ENCODE measurements at regions not wholly inside any gene's neighbourhood (a gene's known extent, or its start where the extent isn't known, plus 50 kb on each side); places are given as distances from the start of the nearest gene placed in this dataset.

DNA sequence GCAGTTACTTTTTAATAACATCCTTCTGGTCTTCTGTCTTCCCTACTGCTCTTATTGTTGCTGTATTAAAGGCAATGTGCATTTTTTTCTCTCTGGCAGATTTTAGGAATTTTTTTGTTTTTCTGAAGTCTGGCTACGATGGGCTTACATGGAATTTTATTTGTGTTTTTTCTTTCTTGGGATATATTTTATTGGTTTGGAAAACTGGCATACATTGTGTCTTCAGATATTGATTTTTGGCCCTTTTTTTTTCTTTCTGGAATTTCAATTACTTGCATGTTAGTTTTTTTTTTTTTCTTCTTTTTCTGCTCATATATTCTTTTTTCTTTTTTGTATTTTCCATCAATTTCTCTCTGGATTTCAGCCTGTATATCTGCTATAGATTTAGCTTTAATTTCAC is 442.1 kb upstream of the TRIB2 start:
- no peak overlapping the region for H3K27ac ChIP-seq
- TF ChIP-seq POLR2A (IDR thresholded peaks at IDR 0.05), result no peak
- TF ChIP-seq, protein P1, sequence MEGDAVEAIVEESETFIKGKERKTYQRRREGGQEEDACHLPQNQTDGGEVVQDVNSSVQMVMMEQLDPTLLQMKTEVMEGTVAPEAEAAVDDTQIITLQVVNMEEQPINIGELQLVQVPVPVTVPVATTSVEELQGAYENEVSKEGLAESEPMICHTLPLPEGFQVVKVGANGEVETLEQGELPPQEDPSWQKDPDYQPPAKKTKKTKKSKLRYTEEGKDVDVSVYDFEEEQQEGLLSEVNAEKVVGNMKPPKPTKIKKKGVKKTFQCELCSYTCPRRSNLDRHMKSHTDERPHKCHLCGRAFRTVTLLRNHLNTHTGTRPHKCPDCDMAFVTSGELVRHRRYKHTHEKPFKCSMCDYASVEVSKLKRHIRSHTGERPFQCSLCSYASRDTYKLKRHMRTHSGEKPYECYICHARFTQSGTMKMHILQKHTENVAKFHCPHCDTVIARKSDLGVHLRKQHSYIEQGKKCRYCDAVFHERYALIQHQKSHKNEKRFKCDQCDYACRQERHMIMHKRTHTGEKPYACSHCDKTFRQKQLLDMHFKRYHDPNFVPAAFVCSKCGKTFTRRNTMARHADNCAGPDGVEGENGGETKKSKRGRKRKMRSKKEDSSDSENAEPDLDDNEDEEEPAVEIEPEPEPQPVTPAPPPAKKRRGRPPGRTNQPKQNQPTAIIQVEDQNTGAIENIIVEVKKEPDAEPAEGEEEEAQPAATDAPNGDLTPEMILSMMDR (IDR thresholded peaks at IDR 0.05), result no peak
- TF ChIP-seq POLR2AphosphoS5 (IDR thresholded peaks at IDR 0.05; ENCODE audit: insufficient read depth in 1 of 2, low read depth in 1 of 2), result no peak

DNA sequence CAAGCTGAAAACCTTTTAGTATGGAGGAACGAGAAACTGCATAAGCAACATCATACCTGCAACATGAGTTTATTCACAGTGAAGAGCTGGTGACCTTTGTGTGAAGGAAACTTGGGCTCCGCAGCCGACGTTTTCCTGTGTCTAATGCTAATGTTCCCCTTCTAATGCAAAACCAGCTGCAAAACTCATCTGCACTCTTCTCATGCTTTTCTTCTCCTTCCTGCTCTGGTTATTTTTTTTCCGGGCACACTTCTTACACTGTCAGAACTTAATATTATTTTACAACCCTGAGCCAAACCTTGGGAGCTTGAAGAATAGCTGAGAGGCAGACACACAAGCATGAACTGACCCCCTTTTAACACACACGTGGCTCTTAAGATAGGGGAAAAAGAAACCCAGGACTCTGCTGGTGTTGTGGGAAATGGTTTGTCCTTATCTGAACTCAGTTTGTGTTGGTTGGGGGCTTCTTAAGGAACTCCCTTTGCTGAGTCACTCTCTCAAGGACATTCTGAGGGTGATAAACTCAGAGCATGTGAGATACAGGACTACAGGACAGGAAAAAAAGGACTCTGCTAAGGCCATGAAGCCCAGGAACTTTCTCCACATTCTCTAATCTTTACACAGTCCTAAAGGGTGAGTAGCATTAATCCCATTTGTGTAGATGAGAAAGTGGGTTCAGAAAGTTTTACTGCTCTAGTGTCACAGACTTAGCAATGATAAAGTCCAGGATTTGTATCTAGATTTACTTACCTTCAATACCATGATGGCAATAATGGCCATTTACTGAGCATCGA is 439.3 kb upstream of the TRIB2 start:
- no peak overlapping the region for H3K4me3 ChIP-seq

More for the DNA sequence above, 442.1 kb upstream of the TRIB2 start:
- intact Hi-C loops (cut with DNase I), result no loop called here
- Histone ChIP-seq H3K4me1 (no peaks in the 10 kb centered on the region), H3K9me3 (no peaks in the 10 kb centered on the region), H3K36me3 (no peaks in the 10 kb centered on the region), H3K27me3 (no peaks in the 10 kb centered on the region), H3K4me3 (no peak overlapping the region)
- no peak for DNase-seq (ENCODE audit: extremely low spot score in 2 of 2)

GRCh38 chr2:12278217-12278750 is 438.5 kb upstream of the TRIB2 start:
- intact Hi-C loops (cut with DNase I), result no loop called here
- no peaks in the 10 kb centered on the region for H3K36me3 ChIP-seq
- H3K27me3 ChIP-seq, result no peaks in the 10 kb centered on the region
- no peak for DNase-seq (ENCODE audit: extremely low spot score in 2 of 2)
- no peak overlapping the region for H3K27ac ChIP-seq
- H3K9me3 ChIP-seq, result no peaks in the 10 kb centered on the region
- TF ChIP-seq POLR2AphosphoS5 (IDR thresholded peaks at IDR 0.05; ENCODE audit: insufficient read depth in 1 of 2, low read depth in 1 of 2), result no peak
- TF ChIP-seq, protein P1 (IDR thresholded peaks at IDR 0.05), result no peak
- TF ChIP-seq POLR2A (IDR thresholded peaks at IDR 0.05), result no peak
- no peak overlapping the region for H3K4me3 ChIP-seq
- no peaks in the 10 kb centered on the region for H3K4me1 ChIP-seq

More for the DNA sequence above, 439.3 kb upstream of the TRIB2 start:
- Histone ChIP-seq H3K27me3 (no peaks in the 10 kb centered on the region), H3K4me1 (no peaks in the 10 kb centered on the region), H3K36me3 (no peaks in the 10 kb centered on the region), H3K27ac (no peak overlapping the region), H3K9me3 (no peaks in the 10 kb centered on the region)
- intact Hi-C loops (cut with DNase I), result no loop called here
- no peak for DNase-seq (ENCODE audit: extremely low spot score in 2 of 2)
- TF ChIP-seq, protein P1 (IDR thresholded peaks at IDR 0.05), result no peak
- TF ChIP-seq POLR2AphosphoS5 (IDR thresholded peaks at IDR 0.05; ENCODE audit: insufficient read depth in 1 of 2, low read depth in 1 of 2) (no peak), POLR2A (IDR thresholded peaks at IDR 0.05) (no peak)

GRCh38 chr2:12282780-12283695 is 433.7 kb upstream of the TRIB2 start:
- TF ChIP-seq, protein P1 (IDR thresholded peaks at IDR 0.05), result no peak
- TF ChIP-seq POLR2AphosphoS5 (IDR thresholded peaks at IDR 0.05; ENCODE audit: insufficient read depth in 1 of 2, low read depth in 1 of 2) (no peak), POLR2A (IDR thresholded peaks at IDR 0.05) (no peak)
- Histone ChIP-seq H3K4me3 (no peak overlapping the region), H3K36me3 (no peaks in the 10 kb centered on the region), H3K27me3 (no peaks in the 10 kb centered on the region), H3K9me3 (no peaks in the 10 kb centered on the region), H3K4me1 (peaks cover 16% of the 10 kb centered on the region), H3K27ac (no peak overlapping the region)
- no peak for DNase-seq (ENCODE audit: extremely low spot score in 2 of 2)
- intact Hi-C loops (cut with DNase I), result no loop called here
